ENCODE measurements at regions not wholly inside any gene's neighbourhood (a gene's known extent, or its start where the extent isn't known, plus 50 kb on each side); places are given as distances from the start of the nearest gene placed in this dataset.

DNA sequence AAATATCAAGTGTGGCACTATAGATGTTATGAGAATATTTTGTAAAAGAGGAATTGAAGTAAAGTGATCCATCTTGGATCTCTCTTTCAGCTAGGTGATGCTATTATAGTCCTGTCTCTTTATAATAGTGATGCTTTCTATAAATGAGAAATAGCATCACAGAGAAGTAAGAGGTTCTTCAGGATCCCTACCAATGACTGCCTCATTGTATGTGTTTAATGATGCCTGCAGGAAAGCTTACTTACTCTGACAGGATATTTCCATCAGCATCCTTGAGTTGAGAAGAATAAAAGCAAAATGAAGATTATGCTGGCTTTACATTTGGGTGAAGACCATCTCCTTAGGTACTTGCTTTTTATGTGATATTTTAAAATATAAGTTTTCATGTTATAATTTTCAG, 846.0 kb upstream of the LRFN5 start:
- H3K4me3 ChIP-seq (ENCODE audit: insufficient read length, low read depth), result no peak overlapping the region
- no peak for DNase-seq (ENCODE audit: low read depth, low spot score)

DNA sequence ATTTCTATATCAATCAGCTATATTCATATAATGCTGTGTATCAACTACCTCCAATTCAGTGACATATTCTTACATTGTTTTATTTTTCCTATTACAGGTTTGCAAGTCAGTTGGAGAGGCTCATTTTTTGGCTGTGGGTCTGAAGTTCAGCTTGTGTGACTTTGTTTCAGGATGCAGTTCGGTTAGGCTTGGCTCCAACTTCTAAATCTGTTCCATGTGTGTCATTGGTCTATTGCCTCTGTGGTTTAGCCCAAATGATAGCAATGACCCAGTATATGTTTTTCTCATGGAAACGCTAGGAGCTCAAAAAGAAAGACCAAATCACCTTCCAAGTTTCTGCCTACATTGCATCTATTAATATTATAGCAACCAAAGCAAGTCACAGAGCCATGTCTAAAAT, 848.6 kb upstream of the LRFN5 start:
- Histone ChIP-seq H3K4me1 (ENCODE audit: insufficient read depth, insufficient read length) (no peaks in the 10 kb centered on the region), H3K9ac (ENCODE audit: insufficient read length, low read depth) (no peak overlapping the region), H3K36me3 (ENCODE audit: insufficient read depth, insufficient read length, low read length) (no peaks in the 10 kb centered on the region), H3K4me3 (ENCODE audit: insufficient read length, low read depth) (no peak overlapping the region), H3K27me3 (ENCODE audit: insufficient read depth, insufficient read length) (no peaks in the 10 kb centered on the region), H3K9me3 (ENCODE audit: insufficient read depth, low read length) (no peaks in the 10 kb centered on the region; the same call in 1 of the 2 replicates)
- no peak for DNase-seq (ENCODE audit: low read depth, low spot score)
- TF ChIP-seq YY1 (IDR thresholded peaks at IDR 0.05; ENCODE audit: insufficient read depth, insufficient read length) (no peak), SUZ12 (IDR thresholded peaks at IDR 0.05; ENCODE audit: extremely low read depth, insufficient read depth, insufficient read length) (no peak), ZNF274 (IDR thresholded peaks at IDR 0.05; ENCODE audit: low read depth, low read length) (no peak)

More for the DNA sequence above, 846.0 kb upstream of the LRFN5 start:
- no peaks in the 10 kb centered on the region for H3K36me3 ChIP-seq (ENCODE audit: insufficient read depth, insufficient read length, low read length)
- H3K27me3 ChIP-seq (ENCODE audit: insufficient read depth, insufficient read length), result no peaks in the 10 kb centered on the region
- TF ChIP-seq YY1 (IDR thresholded peaks at IDR 0.05; ENCODE audit: insufficient read depth, insufficient read length), result no peak
- no peak for TF ChIP-seq SUZ12 (IDR thresholded peaks at IDR 0.05; ENCODE audit: extremely low read depth, insufficient read depth, insufficient read length)
- no peak for TF ChIP-seq ZNF274 (IDR thresholded peaks at IDR 0.05; ENCODE audit: low read depth, low read length)
- H3K4me1 ChIP-seq (ENCODE audit: insufficient read depth, insufficient read length), result no peaks in the 10 kb centered on the region
- H3K9me3 ChIP-seq (ENCODE audit: insufficient read depth, low read length), result no peaks in the 10 kb centered on the region
- H3K9ac ChIP-seq (ENCODE audit: insufficient read length, low read depth), result no peak overlapping the region

DNA sequence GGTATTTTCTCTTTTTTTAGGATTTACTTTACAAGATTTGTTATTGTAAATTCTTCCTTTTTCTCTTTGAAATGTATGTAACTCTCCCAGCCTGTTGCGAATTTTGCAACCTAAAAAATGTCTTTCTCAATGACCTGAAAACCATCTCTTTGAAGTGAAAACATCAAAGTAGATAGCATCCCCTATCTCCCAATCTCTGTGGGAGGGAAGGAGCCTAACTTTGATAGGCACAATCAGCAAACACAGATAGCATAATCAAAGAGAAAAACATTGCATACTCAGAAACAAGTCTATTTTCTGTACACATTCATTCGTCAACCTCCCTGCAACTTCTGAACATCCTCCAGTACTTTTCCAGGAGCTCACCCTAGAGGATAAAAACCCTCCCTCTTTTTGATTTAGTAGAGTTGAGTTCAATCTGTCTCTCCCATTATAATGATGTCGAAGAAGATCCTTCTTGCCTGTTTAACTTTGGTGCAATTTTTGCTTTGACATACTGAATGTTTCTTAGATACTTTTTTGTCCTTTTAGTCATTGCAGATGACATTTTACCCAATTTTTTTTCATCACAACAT, 849.2 kb upstream of the LRFN5 start:
- no peaks in the 10 kb centered on the region for H3K4me1 ChIP-seq (ENCODE audit: insufficient read depth, insufficient read length)
- H3K9me3 ChIP-seq (ENCODE audit: insufficient read depth, low read length), result no peaks in the 10 kb centered on the region; the same call in 1 of the 2 replicates
- no peaks in the 10 kb centered on the region for H3K27me3 ChIP-seq (ENCODE audit: insufficient read depth, insufficient read length)
- no peaks in the 10 kb centered on the region for H3K36me3 ChIP-seq (ENCODE audit: insufficient read depth, insufficient read length, low read length)
- H3K4me3 ChIP-seq (ENCODE audit: insufficient read length, low read depth), result no peak overlapping the region
- DNase-seq (ENCODE audit: low read depth, low spot score), result no peak
- TF ChIP-seq SUZ12 (IDR thresholded peaks at IDR 0.05; ENCODE audit: extremely low read depth, insufficient read depth, insufficient read length) (no peak), YY1 (IDR thresholded peaks at IDR 0.05; ENCODE audit: insufficient read depth, insufficient read length) (no peak), ZNF274 (IDR thresholded peaks at IDR 0.05; ENCODE audit: low read depth, low read length) (no peak)
- no peak overlapping the region for H3K9ac ChIP-seq (ENCODE audit: insufficient read length, low read depth)

DNA sequence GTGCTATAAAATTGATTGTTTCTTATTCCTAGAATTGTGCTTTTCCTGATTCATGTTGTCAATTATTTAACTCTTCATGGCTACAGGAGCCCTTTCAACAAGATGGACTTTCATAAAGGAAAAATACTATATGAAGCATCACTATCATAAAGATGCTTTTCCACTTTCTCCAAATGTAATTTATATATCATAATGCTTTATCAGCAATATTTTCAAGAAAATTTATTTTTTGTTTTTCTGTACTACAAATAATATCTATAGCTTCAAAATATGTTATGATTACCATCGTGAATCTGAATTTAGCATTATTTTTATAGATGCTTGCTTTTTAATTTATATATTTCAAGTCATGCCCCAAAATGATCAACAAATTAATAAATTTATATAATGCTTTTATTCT, 873.5 kb upstream of the LRFN5 start:
- peaks cover 15% of the 10 kb centered on the region; the same call in 1 of the 2 replicates for H3K9me3 ChIP-seq (ENCODE audit: insufficient read depth, low read length)
- no peak for TF ChIP-seq ZNF274 (IDR thresholded peaks at IDR 0.05; ENCODE audit: low read depth, low read length)
- TF ChIP-seq YY1 (IDR thresholded peaks at IDR 0.05; ENCODE audit: insufficient read depth, insufficient read length), result no peak
- TF ChIP-seq SUZ12 (IDR thresholded peaks at IDR 0.05; ENCODE audit: extremely low read depth, insufficient read depth, insufficient read length), result no peak
- H3K27me3 ChIP-seq (ENCODE audit: insufficient read depth, insufficient read length), result no peaks in the 10 kb centered on the region
- H3K9ac ChIP-seq (ENCODE audit: insufficient read length, low read depth), result no peak overlapping the region
- H3K36me3 ChIP-seq (ENCODE audit: insufficient read depth, insufficient read length, low read length), result no peaks in the 10 kb centered on the region
- H3K4me3 ChIP-seq (ENCODE audit: insufficient read length, low read depth), result no peak overlapping the region
- no peaks in the 10 kb centered on the region for H3K4me1 ChIP-seq (ENCODE audit: insufficient read depth, insufficient read length)
- DNase-seq (ENCODE audit: low read depth, low spot score), result no peak

DNA sequence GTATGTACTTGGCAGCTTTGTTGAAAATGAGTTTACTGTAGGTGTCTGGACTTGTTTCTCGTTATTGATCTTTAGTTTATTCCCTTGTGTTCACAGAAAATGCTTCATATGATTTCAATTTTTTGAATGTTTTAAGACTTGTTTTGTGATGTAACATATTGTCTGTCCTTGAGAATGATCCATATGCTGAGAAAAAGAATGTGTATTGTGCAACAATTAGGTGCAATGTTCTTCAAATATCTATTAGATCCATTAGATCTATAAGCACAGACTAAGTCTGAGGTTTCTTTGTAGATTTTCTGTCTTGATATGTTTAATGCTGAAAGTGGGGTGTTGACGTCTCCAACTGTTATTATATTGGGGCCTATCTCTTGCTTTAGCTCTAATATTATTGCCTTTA, 879.6 kb upstream of the LRFN5 start:
- H3K9me3 ChIP-seq (ENCODE audit: insufficient read depth, low read length), result no peaks in the 10 kb centered on the region
- H3K4me3 ChIP-seq (ENCODE audit: insufficient read length, low read depth), result no peak overlapping the region
- no peaks in the 10 kb centered on the region for H3K36me3 ChIP-seq (ENCODE audit: insufficient read depth, insufficient read length, low read length)
- H3K4me1 ChIP-seq (ENCODE audit: insufficient read depth, insufficient read length), result no peaks in the 10 kb centered on the region
- no peak for DNase-seq (ENCODE audit: low read depth, low spot score)
- TF ChIP-seq ZNF274 (IDR thresholded peaks at IDR 0.05; ENCODE audit: low read depth, low read length), result no peak
- no peak for TF ChIP-seq YY1 (IDR thresholded peaks at IDR 0.05; ENCODE audit: insufficient read depth, insufficient read length)
- no peak for TF ChIP-seq SUZ12 (IDR thresholded peaks at IDR 0.05; ENCODE audit: extremely low read depth, insufficient read depth, insufficient read length)
- H3K27me3 ChIP-seq (ENCODE audit: insufficient read depth, insufficient read length), result no peaks in the 10 kb centered on the region
- H3K9ac ChIP-seq (ENCODE audit: insufficient read length, low read depth), result no peak overlapping the region

DNA sequence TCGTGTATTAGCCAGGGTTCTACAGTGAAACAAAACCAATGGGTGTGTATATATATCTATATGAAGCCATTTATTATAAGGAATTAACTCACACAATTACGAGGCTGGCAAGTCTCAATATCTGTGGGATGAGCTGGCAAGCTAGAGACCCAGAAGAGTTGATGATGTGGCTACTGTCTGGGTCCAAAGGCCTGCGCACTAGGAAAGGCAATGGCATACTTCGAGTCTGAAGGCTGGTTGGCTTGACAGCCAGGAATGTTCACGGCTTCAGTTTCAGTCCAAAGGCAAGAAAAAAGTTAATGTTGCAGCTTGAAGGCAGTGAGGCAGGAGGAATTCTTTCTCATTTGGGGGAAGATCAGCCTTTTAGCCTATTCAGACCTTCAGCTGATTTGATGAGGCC, 893.3 kb upstream of the LRFN5 start:
- Histone ChIP-seq H3K27me3 (ENCODE audit: insufficient read depth, insufficient read length) (no peaks in the 10 kb centered on the region), H3K4me3 (ENCODE audit: insufficient read length, low read depth) (no peak overlapping the region), H3K4me1 (ENCODE audit: insufficient read depth, insufficient read length) (no peaks in the 10 kb centered on the region), H3K36me3 (ENCODE audit: insufficient read depth, insufficient read length, low read length) (no peaks in the 10 kb centered on the region), H3K9ac (ENCODE audit: insufficient read length, low read depth) (no peak overlapping the region), H3K9me3 (ENCODE audit: insufficient read depth, low read length) (peaks cover 9% of the 10 kb centered on the region)
- no peak for DNase-seq (ENCODE audit: low read depth, low spot score)
- no peak for TF ChIP-seq SUZ12 (IDR thresholded peaks at IDR 0.05; ENCODE audit: extremely low read depth, insufficient read depth, insufficient read length)
- TF ChIP-seq YY1 (IDR thresholded peaks at IDR 0.05; ENCODE audit: insufficient read depth, insufficient read length), result no peak
- no peak for TF ChIP-seq ZNF274 (IDR thresholded peaks at IDR 0.05; ENCODE audit: low read depth, low read length)

DNA sequence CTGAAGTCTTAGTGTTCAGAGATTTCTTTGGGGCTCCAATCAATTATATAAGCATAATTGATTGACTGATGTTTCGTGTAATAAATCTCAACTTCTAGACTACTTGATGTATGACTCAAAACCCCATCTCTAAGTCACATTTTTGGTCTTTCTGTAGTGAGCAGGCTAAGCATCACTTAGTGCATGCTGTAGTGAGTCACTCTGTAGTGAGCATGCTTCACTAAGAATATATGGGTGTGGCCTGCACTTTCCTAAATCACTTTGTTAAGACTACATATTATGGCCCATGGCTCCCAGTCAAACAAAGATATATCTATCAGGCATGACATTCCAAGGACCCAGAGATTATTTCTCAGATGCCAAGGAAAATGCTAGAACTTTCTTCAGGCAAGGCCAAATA, 909.4 kb upstream of the LRFN5 start:
- no peaks in the 10 kb centered on the region for H3K4me1 ChIP-seq (ENCODE audit: insufficient read depth, insufficient read length)
- DNase-seq (ENCODE audit: low read depth, low spot score), result no peak
- H3K9me3 ChIP-seq (ENCODE audit: insufficient read depth, low read length), result no peaks in the 10 kb centered on the region
- H3K4me3 ChIP-seq (ENCODE audit: insufficient read length, low read depth), result no peak overlapping the region
- no peaks in the 10 kb centered on the region for H3K36me3 ChIP-seq (ENCODE audit: insufficient read depth, insufficient read length, low read length)
- no peak overlapping the region for H3K9ac ChIP-seq (ENCODE audit: insufficient read length, low read depth)
- H3K27me3 ChIP-seq (ENCODE audit: insufficient read depth, insufficient read length), result no peaks in the 10 kb centered on the region
- no peak for TF ChIP-seq YY1 (IDR thresholded peaks at IDR 0.05; ENCODE audit: insufficient read depth, insufficient read length)
